ENCODE measurements at regions not wholly inside any gene's neighbourhood (a gene's known extent, or its start where the extent isn't known, plus 50 kb on each side); places are given as distances from the start of the nearest gene placed in this dataset.

GRCh38 chr19:20271215-20271926 lies 104.4 kb downstream of the ZNF486 start:
- Histone ChIP-seq H3K4me3 (ENCODE audit: low read depth in 2 of 2, low read length in 1 of 2) (no peak overlapping the region), H2AFZ (ENCODE audit: low read depth) (no peak overlapping the region), H3K36me3 (replicated peaks in 1 of 2; ENCODE audit: control insufficient read depth in 1 of 2, insufficient read depth in 2 of 2, low read length in 1 of 2) (no peaks in the 10 kb centered on the region), H3K4me2 (no peak overlapping the region), H3K79me2 (ENCODE audit: insufficient read depth) (no peaks in the 10 kb centered on the region), H3K9me2 (no peaks in the 10 kb centered on the region), H3F3A (replicated peaks; ENCODE audit: insufficient read depth) (no peaks in the 10 kb centered on the region), H3K4me1 (ENCODE audit: control insufficient read depth in 1 of 2, insufficient read depth in 2 of 2, low read depth in 1 of 2, low read length in 1 of 2) (peaks cover 0 to 3% of the 10 kb centered on the region in 2 experiments; a peak in 1 of 4 replicates), H3K27me3 (ENCODE audit: insufficient read depth) (no peaks in the 10 kb centered on the region), H3K9me3 (no peaks in the 10 kb centered on the region), H4K20me1 (ENCODE audit: insufficient read depth) (no peaks in the 10 kb centered on the region), H3K9ac (no peak overlapping the region), H3K27ac (ENCODE audit: low read depth in 2 of 2, low read length in 1 of 2) (no peak overlapping the region)
- no peak for DNase-seq
- TF ChIP-seq NRF1 (IDR thresholded peaks at IDR 0.05; ENCODE audit: low read depth, low read length) (no peak), TEAD4 (IDR thresholded peaks at IDR 0.05; ENCODE audit: borderline replicate concordance, insufficient read depth) (no peak), RXRA (IDR thresholded peaks at IDR 0.05; ENCODE audit: borderline replicate concordance, low read depth) (no peak), NFIC (IDR thresholded peaks at IDR 0.05; ENCODE audit: borderline replicate concordance) (no peak), POLR2AphosphoS5 (IDR thresholded peaks at IDR 0.05; ENCODE audit: low read depth, low read length) (no peak), USF1 (IDR thresholded peaks at IDR 0.05; ENCODE audit: borderline replicate concordance, low read depth) (no peak), FOXJ3 (CRISPR knock-in tag; IDR thresholded peaks at IDR 0.05) (no peak), IRF3 (IDR thresholded peaks at IDR 0.05; ENCODE audit: low read depth, low read length) (no peak), SMC3 (IDR thresholded peaks at IDR 0.05; ENCODE audit: low read depth, low read length) (no peak), TAF1 (IDR thresholded peaks at IDR 0.05; ENCODE audit: borderline replicate concordance, low read depth, low read length) (no peak), GABPA (IDR thresholded peaks at IDR 0.05; ENCODE audit: low read depth) (no peak), ELF1 (IDR thresholded peaks at IDR 0.05) (no peak), FOSL2 (IDR thresholded peaks at IDR 0.05; ENCODE audit: borderline replicate concordance, low read depth) (no peak), JUND (IDR thresholded peaks at IDR 0.05) (no peak)
- TF ChIP-seq, protein P1, sequence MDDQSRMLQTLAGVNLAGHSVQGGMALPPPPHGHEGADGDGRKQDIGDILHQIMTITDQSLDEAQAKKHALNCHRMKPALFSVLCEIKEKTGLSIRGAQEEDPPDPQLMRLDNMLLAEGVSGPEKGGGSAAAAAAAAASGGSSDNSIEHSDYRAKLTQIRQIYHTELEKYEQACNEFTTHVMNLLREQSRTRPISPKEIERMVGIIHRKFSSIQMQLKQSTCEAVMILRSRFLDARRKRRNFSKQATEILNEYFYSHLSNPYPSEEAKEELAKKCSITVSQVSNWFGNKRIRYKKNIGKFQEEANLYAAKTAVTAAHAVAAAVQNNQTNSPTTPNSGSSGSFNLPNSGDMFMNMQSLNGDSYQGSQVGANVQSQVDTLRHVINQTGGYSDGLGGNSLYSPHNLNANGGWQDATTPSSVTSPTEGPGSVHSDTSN (IDR thresholded peaks at IDR 0.05), result no peak
- TF ChIP-seq, protein P2, sequence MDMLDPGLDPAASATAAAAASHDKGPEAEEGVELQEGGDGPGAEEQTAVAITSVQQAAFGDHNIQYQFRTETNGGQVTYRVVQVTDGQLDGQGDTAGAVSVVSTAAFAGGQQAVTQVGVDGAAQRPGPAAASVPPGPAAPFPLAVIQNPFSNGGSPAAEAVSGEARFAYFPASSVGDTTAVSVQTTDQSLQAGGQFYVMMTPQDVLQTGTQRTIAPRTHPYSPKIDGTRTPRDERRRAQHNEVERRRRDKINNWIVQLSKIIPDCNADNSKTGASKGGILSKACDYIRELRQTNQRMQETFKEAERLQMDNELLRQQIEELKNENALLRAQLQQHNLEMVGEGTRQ (IDR thresholded peaks at IDR 0.05; ENCODE audit: borderline replicate concordance, low read depth, low read length), result no peak
- TF ChIP-seq, protein P3, sequence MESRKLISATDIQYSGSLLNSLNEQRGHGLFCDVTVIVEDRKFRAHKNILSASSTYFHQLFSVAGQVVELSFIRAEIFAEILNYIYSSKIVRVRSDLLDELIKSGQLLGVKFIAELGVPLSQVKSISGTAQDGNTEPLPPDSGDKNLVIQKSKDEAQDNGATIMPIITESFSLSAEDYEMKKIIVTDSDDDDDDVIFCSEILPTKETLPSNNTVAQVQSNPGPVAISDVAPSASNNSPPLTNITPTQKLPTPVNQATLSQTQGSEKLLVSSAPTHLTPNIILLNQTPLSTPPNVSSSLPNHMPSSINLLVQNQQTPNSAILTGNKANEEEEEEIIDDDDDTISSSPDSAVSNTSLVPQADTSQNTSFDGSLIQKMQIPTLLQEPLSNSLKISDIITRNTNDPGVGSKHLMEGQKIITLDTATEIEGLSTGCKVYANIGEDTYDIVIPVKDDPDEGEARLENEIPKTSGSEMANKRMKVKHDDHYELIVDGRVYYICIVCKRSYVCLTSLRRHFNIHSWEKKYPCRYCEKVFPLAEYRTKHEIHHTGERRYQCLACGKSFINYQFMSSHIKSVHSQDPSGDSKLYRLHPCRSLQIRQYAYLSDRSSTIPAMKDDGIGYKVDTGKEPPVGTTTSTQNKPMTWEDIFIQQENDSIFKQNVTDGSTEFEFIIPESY (IDR thresholded peaks at IDR 0.05; ENCODE audit: borderline replicate concordance, low read depth), result no peak
- TF ChIP-seq, protein P4, sequence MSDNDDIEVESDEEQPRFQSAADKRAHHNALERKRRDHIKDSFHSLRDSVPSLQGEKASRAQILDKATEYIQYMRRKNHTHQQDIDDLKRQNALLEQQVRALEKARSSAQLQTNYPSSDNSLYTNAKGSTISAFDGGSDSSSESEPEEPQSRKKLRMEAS (IDR thresholded peaks at IDR 0.05; ENCODE audit: low read depth), result no peak
- CTCF ChIA-PET, result no interaction called here
- 28% methylated on average over 12 of the region's 12 CpGs for WGBS (ENCODE audit: low lambda C conversion rate)
- POLR2A ChIA-PET, result no interaction called here

Data from SK-N-SH (cell line).